RWPE2 (cell line): ENCODE measurements at regions not wholly inside any gene's neighbourhood (a gene's known extent, or its start where the extent isn't known, plus 50 kb on each side); places are given as distances from the start of the nearest gene placed in this dataset.

Experiments
- ATAC-seq: fragments of 200-7000 bp; cut with Tn5 transposase; 3 replicates; pipeline ENCODE4 v1.9.1; 2021; ENCODE audit warnings: low read depth
- DNase-seq: peaks from one replicate; pipeline ENCODE4 v3.0.0-alpha.2; 2020; ENCODE audit warnings: low spot score
- H3K27ac ChIP-seq: fragments of 450-650 bp; 2 replicates; pipeline ENCODE4 v1.5.1; 2017; ENCODE audit warnings: mild to moderate bottlenecking; ENCODE audit not compliant: poor library complexity, severe bottlenecking
- H3K27me3 ChIP-seq: fragments of 250-450 bp; sonication (Bioruptor Pico); 2 replicates; pipeline ENCODE4 v1.5.1; 2021; ENCODE audit warnings: mild to moderate bottlenecking, moderate library complexity; ENCODE audit not compliant: insufficient read depth, poor library complexity, severe bottlenecking
- H3K36me3 ChIP-seq: fragments of 250-450 bp; sonication (Bioruptor Pico); 2 replicates; pipeline ENCODE4 v1.5.1; 2020; ENCODE audit warnings: low read depth, mild to moderate bottlenecking, moderate library complexity
- H3K4me1 ChIP-seq: fragments of 250-450 bp; sonication (Bioruptor Pico); 2 replicates; pipeline ENCODE4 v1.5.1; 2021; ENCODE audit warnings: mild to moderate bottlenecking, moderate library complexity; ENCODE audit not compliant: insufficient read depth, poor library complexity, severe bottlenecking
- H3K4me3 ChIP-seq: fragments of 250-450 bp; sonication (Bioruptor Pico); 2 replicates; pipeline ENCODE4 v1.5.1; 2021; ENCODE audit warnings: mild to moderate bottlenecking, moderate library complexity; ENCODE audit not compliant: severe bottlenecking
- H3K9me3 ChIP-seq: fragments of 250-450 bp; sonication (Bioruptor Pico); 2 replicates; pipeline ENCODE4 v1.5.1; 2021; ENCODE audit warnings: mild to moderate bottlenecking, moderate library complexity; ENCODE audit not compliant: severe bottlenecking
- CTCF ChIP-seq: fragments of 450-650 bp; IDR thresholded peaks from one replicate; pipeline ENCODE4 v1.5.1; 2017; ENCODE audit warnings: mild to moderate bottlenecking, moderate library complexity; ENCODE audit not compliant: poor library complexity, severe bottlenecking

- DNase-seq (no peak), ATAC-seq (no peak)
- Histone ChIP-seq H3K4me3 (no peak overlapping the region), H3K27ac (no peak overlapping the region), H3K4me1 (no peaks in the 10 kb centered on the region), H3K9me3 (no peaks in the 10 kb centered on the region), H3K27me3 (no peaks in the 10 kb centered on the region), H3K36me3 (no peaks in the 10 kb centered on the region)
- TF ChIP-seq CTCF = no peak
Measured at GRCh38 chr9:104984542-104984941, 56.6 kb upstream of the ABCA1 start.

GRCh38 chr9:104984948-104985347 lies 57.0 kb upstream of the ABCA1 start:
- no peak for ATAC-seq
- no peaks in the 10 kb centered on the region for H3K36me3 ChIP-seq
- no peaks in the 10 kb centered on the region for H3K27me3 ChIP-seq
- no peaks in the 10 kb centered on the region for H3K4me1 ChIP-seq
- H3K9me3 ChIP-seq = no peaks in the 10 kb centered on the region
- no peak for TF ChIP-seq CTCF
- no peak overlapping the region for H3K27ac ChIP-seq
- no peak overlapping the region for H3K4me3 ChIP-seq
- DNase-seq = no peak

- H3K27ac ChIP-seq = no peak overlapping the region
- H3K9me3 ChIP-seq = no peaks in the 10 kb centered on the region
- H3K27me3 ChIP-seq = no peaks in the 10 kb centered on the region
- no peak overlapping the region for H3K4me3 ChIP-seq
- no peak for ATAC-seq
- DNase-seq = no peak
- peaks cover 6% of the 10 kb centered on the region for H3K4me1 ChIP-seq
- H3K36me3 ChIP-seq = no peaks in the 10 kb centered on the region
- TF ChIP-seq CTCF = no peak
Measured at GRCh38 chr9:104986096-104986495, 58.1 kb upstream of the ABCA1 start.

GRCh38 chr9:104987743-104988142 lies 59.8 kb upstream of the ABCA1 start:
- no peak for ATAC-seq
- H3K36me3 ChIP-seq = no peaks in the 10 kb centered on the region
- H3K27ac ChIP-seq = no peak overlapping the region
- H3K4me3 ChIP-seq = no peak overlapping the region
- H3K4me1 ChIP-seq = peaks cover 6% of the 10 kb centered on the region
- TF ChIP-seq CTCF = no peak
- H3K27me3 ChIP-seq = no peaks in the 10 kb centered on the region
- H3K9me3 ChIP-seq = no peaks in the 10 kb centered on the region
- no peak for DNase-seq

- DNase-seq (no peak), ATAC-seq (no peak)
- Histone ChIP-seq H3K4me1 (peaks cover 6% of the 10 kb centered on the region), H3K36me3 (no peaks in the 10 kb centered on the region), H3K27me3 (no peaks in the 10 kb centered on the region), H3K4me3 (no peak overlapping the region), H3K9me3 (no peaks in the 10 kb centered on the region), H3K27ac (no peak overlapping the region)
- TF ChIP-seq CTCF = no peak
Measured at GRCh38 chr9:104988539-104988938, 60.6 kb upstream of the ABCA1 start.
